DOHH2 (cell line): ENCODE measurements at regions not wholly inside any gene's neighbourhood (a gene's known extent, or its start where the extent isn't known, plus 50 kb on each side); places are given as distances from the start of the nearest gene placed in this dataset.

Source experiments
- CTCF ChIP-seq: fragments of 200-600 bp; sonication (generic); IDR thresholded peaks from one replicate; pipeline ENCODE4 v1.5.1; 2014; ENCODE audit warnings: antibody characterized with exemption, mild to moderate bottlenecking, low read depth, low read length; ENCODE audit not compliant: poor library complexity, severe bottlenecking
- EZH2phosphoT487 ChIP-seq: fragments of 200-600 bp; sonication (generic); IDR thresholded peaks from 2 replicates; pipeline ENCODE4 v1.6.1; 2017; ENCODE audit warnings: borderline replicate concordance, mild to moderate bottlenecking, antibody characterized with exemption, low read length, moderate library complexity, mixed read lengths

- TF ChIP-seq CTCF, result no peak
- no peak for TF ChIP-seq EZH2phosphoT487
These were observed 153.0 kb upstream of the TWIST2 start for GRCh38 chr2:238694922-238695321.
